B cell (primary cell): ENCODE measurements at regions not wholly inside any gene's neighbourhood (a gene's known extent, or its start where the extent isn't known, plus 50 kb on each side); places are given as distances from the start of the nearest gene placed in this dataset.

Experiments used
- CTCF ChIP-seq: fragments of 200-600 bp; IDR thresholded peaks from one replicate; pipeline ENCODE4 v1.8.0; 2022; ENCODE audit warnings: antibody characterized with exemption, mild to moderate bottlenecking
- EZH2 ChIP-seq: IDR thresholded peaks from 2 replicates; pipeline ENCODE4 v1.6.1; 2012; ENCODE audit warnings: borderline replicate concordance, low read depth, mild to moderate bottlenecking, moderate library complexity, low read length; ENCODE audit not compliant: insufficient read depth, poor library complexity, severe bottlenecking

- TF ChIP-seq CTCF, result no peak
- TF ChIP-seq EZH2, result no peak
Measured at GRCh38 chr3:112721231-112721630, 80.3 kb upstream of the CCDC80 start.
